ENCODE measurements at regions not wholly inside any gene's neighbourhood (a gene's known extent, or its start where the extent isn't known, plus 50 kb on each side); places are given as distances from the start of the nearest gene placed in this dataset.

- H3K27me3 Mint-ChIP-seq (ENCODE audit: low read depth) = no peaks in the 10 kb centered on the region
- H3K36me3 Mint-ChIP-seq = peaks cover 32% of the 10 kb centered on the region
- peaks cover 35% of the 10 kb centered on the region for H3K9me3 Mint-ChIP-seq
- H3K27ac Mint-ChIP-seq = no peak overlapping the region
- DNase-seq (ENCODE audit: low spot score) (no peak), ATAC-seq (no peak)
- peaks cover 5% of the 10 kb centered on the region for H3K4me1 Mint-ChIP-seq
- no peak overlapping the region for H3K4me3 Mint-ChIP-seq
- CTCF ChIA-PET = no interaction called here
- TF ChIP-seq, protein P1, sequence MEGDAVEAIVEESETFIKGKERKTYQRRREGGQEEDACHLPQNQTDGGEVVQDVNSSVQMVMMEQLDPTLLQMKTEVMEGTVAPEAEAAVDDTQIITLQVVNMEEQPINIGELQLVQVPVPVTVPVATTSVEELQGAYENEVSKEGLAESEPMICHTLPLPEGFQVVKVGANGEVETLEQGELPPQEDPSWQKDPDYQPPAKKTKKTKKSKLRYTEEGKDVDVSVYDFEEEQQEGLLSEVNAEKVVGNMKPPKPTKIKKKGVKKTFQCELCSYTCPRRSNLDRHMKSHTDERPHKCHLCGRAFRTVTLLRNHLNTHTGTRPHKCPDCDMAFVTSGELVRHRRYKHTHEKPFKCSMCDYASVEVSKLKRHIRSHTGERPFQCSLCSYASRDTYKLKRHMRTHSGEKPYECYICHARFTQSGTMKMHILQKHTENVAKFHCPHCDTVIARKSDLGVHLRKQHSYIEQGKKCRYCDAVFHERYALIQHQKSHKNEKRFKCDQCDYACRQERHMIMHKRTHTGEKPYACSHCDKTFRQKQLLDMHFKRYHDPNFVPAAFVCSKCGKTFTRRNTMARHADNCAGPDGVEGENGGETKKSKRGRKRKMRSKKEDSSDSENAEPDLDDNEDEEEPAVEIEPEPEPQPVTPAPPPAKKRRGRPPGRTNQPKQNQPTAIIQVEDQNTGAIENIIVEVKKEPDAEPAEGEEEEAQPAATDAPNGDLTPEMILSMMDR (IDR thresholded peaks at IDR 0.05) = no peak
- TF ChIP-seq CDX4 (CRISPR knock-in tag; IDR thresholded peaks at IDR 0.05; ENCODE audit: borderline replicate concordance) (no peak), FOXK1 (CRISPR knock-in tag; IDR thresholded peaks at IDR 0.05) (no peak), GABPB1 (CRISPR knock-in tag; IDR thresholded peaks at IDR 0.05) (no peak), ZNF423 (CRISPR knock-in tag; IDR thresholded peaks at IDR 0.05) (no peak), ZNF396 (CRISPR knock-in tag; IDR thresholded peaks at IDR 0.05; ENCODE audit: borderline replicate concordance) (no peak), TCF7 (CRISPR knock-in tag; IDR thresholded peaks at IDR 0.05; ENCODE audit: low read depth) (no peak), ZNF671 (CRISPR knock-in tag; IDR thresholded peaks at IDR 0.05) (no peak), ZNF219 (CRISPR knock-in tag; IDR thresholded peaks at IDR 0.05; ENCODE audit: borderline replicate concordance) (no peak), CREM (CRISPR knock-in tag; IDR thresholded peaks at IDR 0.05) (no peak), NFATC4 (CRISPR knock-in tag; IDR thresholded peaks at IDR 0.05) (no peak)
- TF ChIP-seq, protein P2, sequence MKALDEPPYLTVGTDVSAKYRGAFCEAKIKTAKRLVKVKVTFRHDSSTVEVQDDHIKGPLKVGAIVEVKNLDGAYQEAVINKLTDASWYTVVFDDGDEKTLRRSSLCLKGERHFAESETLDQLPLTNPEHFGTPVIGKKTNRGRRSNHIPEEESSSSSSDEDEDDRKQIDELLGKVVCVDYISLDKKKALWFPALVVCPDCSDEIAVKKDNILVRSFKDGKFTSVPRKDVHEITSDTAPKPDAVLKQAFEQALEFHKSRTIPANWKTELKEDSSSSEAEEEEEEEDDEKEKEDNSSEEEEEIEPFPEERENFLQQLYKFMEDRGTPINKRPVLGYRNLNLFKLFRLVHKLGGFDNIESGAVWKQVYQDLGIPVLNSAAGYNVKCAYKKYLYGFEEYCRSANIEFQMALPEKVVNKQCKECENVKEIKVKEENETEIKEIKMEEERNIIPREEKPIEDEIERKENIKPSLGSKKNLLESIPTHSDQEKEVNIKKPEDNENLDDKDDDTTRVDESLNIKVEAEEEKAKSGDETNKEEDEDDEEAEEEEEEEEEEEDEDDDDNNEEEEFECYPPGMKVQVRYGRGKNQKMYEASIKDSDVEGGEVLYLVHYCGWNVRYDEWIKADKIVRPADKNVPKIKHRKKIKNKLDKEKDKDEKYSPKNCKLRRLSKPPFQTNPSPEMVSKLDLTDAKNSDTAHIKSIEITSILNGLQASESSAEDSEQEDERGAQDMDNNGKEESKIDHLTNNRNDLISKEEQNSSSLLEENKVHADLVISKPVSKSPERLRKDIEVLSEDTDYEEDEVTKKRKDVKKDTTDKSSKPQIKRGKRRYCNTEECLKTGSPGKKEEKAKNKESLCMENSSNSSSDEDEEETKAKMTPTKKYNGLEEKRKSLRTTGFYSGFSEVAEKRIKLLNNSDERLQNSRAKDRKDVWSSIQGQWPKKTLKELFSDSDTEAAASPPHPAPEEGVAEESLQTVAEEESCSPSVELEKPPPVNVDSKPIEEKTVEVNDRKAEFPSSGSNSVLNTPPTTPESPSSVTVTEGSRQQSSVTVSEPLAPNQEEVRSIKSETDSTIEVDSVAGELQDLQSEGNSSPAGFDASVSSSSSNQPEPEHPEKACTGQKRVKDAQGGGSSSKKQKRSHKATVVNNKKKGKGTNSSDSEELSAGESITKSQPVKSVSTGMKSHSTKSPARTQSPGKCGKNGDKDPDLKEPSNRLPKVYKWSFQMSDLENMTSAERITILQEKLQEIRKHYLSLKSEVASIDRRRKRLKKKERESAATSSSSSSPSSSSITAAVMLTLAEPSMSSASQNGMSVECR (CRISPR knock-in tag; IDR thresholded peaks at IDR 0.05; ENCODE audit: borderline replicate concordance) = no peak
- TF ChIP-seq, protein P3, sequence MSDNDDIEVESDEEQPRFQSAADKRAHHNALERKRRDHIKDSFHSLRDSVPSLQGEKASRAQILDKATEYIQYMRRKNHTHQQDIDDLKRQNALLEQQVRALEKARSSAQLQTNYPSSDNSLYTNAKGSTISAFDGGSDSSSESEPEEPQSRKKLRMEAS (CRISPR knock-in tag; IDR thresholded peaks at IDR 0.05) = no peak
- POLR2A ChIA-PET = no interaction called here
These were observed 597.0 kb downstream of the UQCRFS1 start for GRCh38 chr19:28615966-28616365.

DNA sequence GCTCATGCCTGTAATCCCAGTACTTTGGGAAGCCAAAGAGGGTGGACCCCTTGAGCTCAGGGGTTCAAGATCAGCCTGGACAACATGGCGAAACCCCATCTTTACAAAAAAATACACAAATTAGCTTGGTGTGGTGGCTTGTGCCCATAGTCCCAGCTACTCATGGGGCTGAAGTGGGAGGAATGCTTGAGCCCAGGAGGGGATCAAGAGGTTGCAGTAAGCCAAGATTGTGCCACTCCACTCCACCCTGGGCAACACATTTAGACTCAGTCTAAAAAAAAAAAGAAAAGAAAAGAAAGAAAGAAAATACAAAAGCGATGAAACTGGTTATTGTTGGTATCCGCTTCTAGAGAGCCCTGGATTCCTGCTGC, 597.4 kb downstream of the UQCRFS1 start:
- POLR2A ChIA-PET = no interaction called here
- H3K4me1 Mint-ChIP-seq = peaks cover 6% of the 10 kb centered on the region
- ATAC-seq (no peak), DNase-seq (ENCODE audit: low spot score) (no peak)
- H3K4me3 Mint-ChIP-seq = no peak overlapping the region
- H3K9me3 Mint-ChIP-seq = peaks cover 35% of the 10 kb centered on the region
- H3K27me3 Mint-ChIP-seq (ENCODE audit: low read depth) = no peaks in the 10 kb centered on the region
- CTCF ChIA-PET = no interaction called here
- H3K36me3 Mint-ChIP-seq = peaks cover 32% of the 10 kb centered on the region
- TF ChIP-seq RORB (CRISPR knock-in tag; IDR thresholded peaks at IDR 0.05) (no peak), NR1H2 (CRISPR knock-in tag; IDR thresholded peaks at IDR 0.05) (no peak), ATF6 (CRISPR knock-in tag; IDR thresholded peaks at IDR 0.05) (no peak), STAT6 (CRISPR knock-in tag; conservative IDR thresholded peaks at IDR 0.05; ENCODE audit: low read depth) (no peak), ATF1 (CRISPR knock-in tag; IDR thresholded peaks at IDR 0.05) (no peak), JAZF1 (CRISPR knock-in tag; IDR thresholded peaks at IDR 0.05) (no peak), TP53 (CRISPR knock-in tag; IDR thresholded peaks at IDR 0.05) (no peak), CREB1 (CRISPR knock-in tag; IDR thresholded peaks at IDR 0.05) (no peak), ZNF219 (CRISPR knock-in tag; IDR thresholded peaks at IDR 0.05; ENCODE audit: borderline replicate concordance) (no peak)
- TF ChIP-seq, protein P4, sequence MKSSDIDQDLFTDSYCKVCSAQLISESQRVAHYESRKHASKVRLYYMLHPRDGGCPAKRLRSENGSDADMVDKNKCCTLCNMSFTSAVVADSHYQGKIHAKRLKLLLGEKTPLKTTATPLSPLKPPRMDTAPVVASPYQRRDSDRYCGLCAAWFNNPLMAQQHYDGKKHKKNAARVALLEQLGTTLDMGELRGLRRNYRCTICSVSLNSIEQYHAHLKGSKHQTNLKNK (CRISPR knock-in tag; IDR thresholded peaks at IDR 0.05) = no peak
- TF ChIP-seq, protein P5, sequence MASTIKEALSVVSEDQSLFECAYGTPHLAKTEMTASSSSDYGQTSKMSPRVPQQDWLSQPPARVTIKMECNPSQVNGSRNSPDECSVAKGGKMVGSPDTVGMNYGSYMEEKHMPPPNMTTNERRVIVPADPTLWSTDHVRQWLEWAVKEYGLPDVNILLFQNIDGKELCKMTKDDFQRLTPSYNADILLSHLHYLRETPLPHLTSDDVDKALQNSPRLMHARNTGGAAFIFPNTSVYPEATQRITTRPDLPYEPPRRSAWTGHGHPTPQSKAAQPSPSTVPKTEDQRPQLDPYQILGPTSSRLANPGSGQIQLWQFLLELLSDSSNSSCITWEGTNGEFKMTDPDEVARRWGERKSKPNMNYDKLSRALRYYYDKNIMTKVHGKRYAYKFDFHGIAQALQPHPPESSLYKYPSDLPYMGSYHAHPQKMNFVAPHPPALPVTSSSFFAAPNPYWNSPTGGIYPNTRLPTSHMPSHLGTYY (CRISPR knock-in tag; IDR thresholded peaks at IDR 0.05) = no peak
- no peak overlapping the region for H3K27ac Mint-ChIP-seq

Data from WTC11 (cell line).